K562 (cell line): ENCODE measurements at regions not wholly inside any gene's neighbourhood (a gene's known extent, or its start where the extent isn't known, plus 50 kb on each side); places are given as distances from the start of the nearest gene placed in this dataset.

ENCODE experiments used
- ATAC-seq: fragments of 200-7000 bp; cut with Tn5 transposase; 3 replicates; pipeline ENCODE4 v1.9.1; 2020; ENCODE audit warnings: moderate library complexity
- BruUV-seq: library from RNA; stranded (reverse); fragments of 400-500 nt; replicated peaks from 2 replicates; lab custom pipeline; 2021; lab: Mats Ljungman, UMichigan
- CTCF ChIA-PET: fragments of 300-600 bp; formaldehyde crosslinking; extraction: SDS; loops from one replicate; lab custom pipeline; 2021; ENCODE audit warnings: low intra/inter-chr PET ratio; lab: Yijun Ruan, JAX
- POLR2A ChIA-PET: fragments of 300-600, 350-650 bp; sonication (Branson Sonifier 250); formaldehyde crosslinking; extraction: SDS; loops from one replicate; lab custom pipeline; 2021; ENCODE audit warnings: antibody characterized with exemption, inconsistent platforms; lab: Yijun Ruan, JAX
- DNase-seq, 4 experiments: peaks; one replicate each; pipeline versions ENCODE4 v3.0.0 to v3.0.0-alpha.2; 2011 to 2018; ENCODE audit warnings: low spot score in 3 of 4, mixed read lengths in 3 of 4; ENCODE audit errors: extremely low read depth in 1 of 4
- FAIRE-seq: peaks from 2 replicates; lab custom pipeline; 2011; peaks lifted over from hg19 to GRCh38; lab: Jason Lieb, UNC
- H2AFZ ChIP-seq: 2 replicates; pipeline ENCODE4 v1.6.0; 2011; ENCODE audit warnings: low read depth, low read length, control low read depth, inconsistent platforms
- H3K27ac ChIP-seq: fragments of 200-600 bp; 3 replicates; pipeline ENCODE4 v1.8.0; 2011; ENCODE audit warnings: low read depth, mild to moderate bottlenecking, control low read depth, inconsistent platforms, low read length, moderate library complexity, mixed read lengths; ENCODE audit errors: extremely low read depth
- H3K27me3 ChIP-seq, 2 experiments: fragments of 300-600 bp in 1 of 2; 2 replicates in 1 of 2; 3 replicates in 1 of 2; pipeline versions ENCODE4 v1.6.0 to v1.8.0; 2011; ENCODE audit warnings: inconsistent platforms in 2 of 2, low read length in 2 of 2, mild to moderate bottlenecking in 1 of 2, mixed read lengths in 1 of 2, moderate library complexity in 1 of 2; ENCODE audit not compliant: control insufficient read depth in 2 of 2, insufficient read depth in 2 of 2
- H3K36me3 ChIP-seq: fragments of 300-600 bp; 3 replicates; pipeline ENCODE4 v1.8.0; 2011; ENCODE audit warnings: mild to moderate bottlenecking, low read length, inconsistent platforms; ENCODE audit not compliant: control insufficient read depth, insufficient read depth
- H3K4me1 ChIP-seq, 2 experiments: fragments of 200-600 bp in 1 of 2; replicated peaks in 1 of 2; 2 replicates in 1 of 2; 3 replicates in 1 of 2; pipeline versions ENCODE4 v1.5.1 to v1.8.0; 2011; ENCODE audit warnings: inconsistent platforms in 2 of 2, low read length in 2 of 2, mild to moderate bottlenecking in 1 of 2, mixed read lengths in 1 of 2, moderate library complexity in 1 of 2; ENCODE audit not compliant: control insufficient read depth in 2 of 2, insufficient read depth in 2 of 2
- H3K4me2 ChIP-seq: 2 replicates; pipeline ENCODE4 v1.6.1; 2011; ENCODE audit warnings: low read length, control low read depth, inconsistent platforms, mixed read lengths; ENCODE audit not compliant: insufficient read depth
- H3K4me3 ChIP-seq: fragments of 200-600 bp; sonication (generic), shearing (Covaris generic); 2 replicates; pipeline ENCODE4 v1.5.1; 2016; ENCODE audit warnings: control low read depth, inconsistent platforms
- H3K79me2 ChIP-seq: fragments of 200-600 bp; 3 replicates; pipeline ENCODE4 v1.8.0; 2011; ENCODE audit warnings: low read length, inconsistent platforms; ENCODE audit not compliant: control insufficient read depth, insufficient read depth
- H3K9ac ChIP-seq, 2 experiments: 2 replicates each; pipeline versions ENCODE4 v1.6.0 to v1.6.1; 2011; ENCODE audit warnings: low read depth in 2 of 2, low read length in 2 of 2, control low read depth in 1 of 2, inconsistent platforms in 1 of 2, mild to moderate bottlenecking in 1 of 2, mixed read lengths in 1 of 2; ENCODE audit not compliant: insufficient read depth in 1 of 2
- H3K9me1 ChIP-seq: one replicate; pipeline ENCODE4 v1.6.0; 2011; ENCODE audit warnings: inconsistent platforms, mild to moderate bottlenecking, low read length, moderate library complexity; ENCODE audit not compliant: control insufficient read depth, insufficient read depth
- H3K9me3 ChIP-seq: replicated peaks from 2 replicates; pipeline ENCODE4 v1.5.1; 2011; ENCODE audit warnings: low read depth, low read length, inconsistent platforms; ENCODE audit not compliant: control insufficient read depth, insufficient read depth
- H4K20me1 ChIP-seq: replicated peaks from 2 replicates; pipeline ENCODE4 v1.6.1; 2011; ENCODE audit warnings: low read length, inconsistent platforms, mixed read lengths; ENCODE audit not compliant: control insufficient read depth, insufficient read depth
- CBFA2T2 ChIP-seq: fragments of 450-650 bp; conservative IDR thresholded peaks from 2 replicates; pipeline ENCODE4 v1.6.1; 2017; ENCODE audit warnings: mild to moderate bottlenecking
- CCNT2 ChIP-seq: IDR thresholded peaks from 2 replicates; pipeline ENCODE4 v1.6.1; 2011; ENCODE audit warnings: borderline replicate concordance, low read depth, mild to moderate bottlenecking, moderate library complexity, mixed read lengths, low read length; ENCODE audit not compliant: insufficient read length; ENCODE audit errors: extremely low read depth
- CEBPB ChIP-seq: fragments of 450-650 bp; IDR thresholded peaks from 2 replicates; pipeline ENCODE4 v1.6.1; 2016; ENCODE audit warnings: missing genetic modification characterization, missing compliant biosample characterization
- FOXA3 ChIP-seq, 2 experiments: fragments of 450-650 bp in 1 of 2; sonication (generic) in 1 of 2; formaldehyde crosslinking; IDR thresholded peaks in 1 of 2; conservative IDR thresholded peaks in 1 of 2; 2 replicates each; pipeline versions ENCODE4 v1.4.0 to v1.8.0; 2020 to 2022; ENCODE audit warnings: mild to moderate bottlenecking in 2 of 2, missing genetic modification reagents in 1 of 2
- GATAD2A ChIP-seq: fragments of 450-650 bp; IDR thresholded peaks from 2 replicates; pipeline ENCODE4 v1.6.1; 2017
- HDAC1 ChIP-seq, 2 experiments: fragments of 450-650 bp; IDR thresholded peaks; 2 replicates each; pipeline ENCODE4 v1.6.1; 2016 to 2017; ENCODE audit warnings: inconsistent platforms in 1 of 2, mild to moderate bottlenecking in 1 of 2, moderate library complexity in 1 of 2
- HMGN3 ChIP-seq: IDR thresholded peaks from 2 replicates; pipeline ENCODE4 v1.6.1; 2011; ENCODE audit warnings: borderline replicate concordance, low read depth, mild to moderate bottlenecking, mixed read lengths, low read length; ENCODE audit not compliant: insufficient read length; ENCODE audit errors: extremely low read depth
- KDM1A ChIP-seq, 2 experiments: fragments of 450-650 bp; IDR thresholded peaks; 2 replicates each; pipeline ENCODE4 v1.6.1; 2016; ENCODE audit warnings: mild to moderate bottlenecking in 2 of 2
- MIER1 ChIP-seq: fragments of 450-650 bp; IDR thresholded peaks from 2 replicates; pipeline ENCODE4 v1.6.1; 2016; ENCODE audit warnings: antibody characterized with exemption, mild to moderate bottlenecking, low read depth
- NFE2 ChIP-seq: IDR thresholded peaks from 2 replicates; pipeline ENCODE4 v1.6.1; 2014; ENCODE audit warnings: antibody characterized with exemption, low read depth
- SMARCB1 ChIP-seq: IDR thresholded peaks from 2 replicates; pipeline ENCODE4 v1.6.1; 2011; ENCODE audit warnings: improper control_type of control experiment, low read depth; ENCODE audit not compliant: insufficient read length
- SOX6 ChIP-seq: fragments of 450-650 bp; IDR thresholded peaks from 2 replicates; pipeline ENCODE4 v1.6.1; 2014; ENCODE audit warnings: mild to moderate bottlenecking
- SP1 ChIP-seq: sonication (generic); formaldehyde crosslinking; IDR thresholded peaks from 2 replicates; pipeline ENCODE4 v1.8.1; 2022; ENCODE audit warnings: mild to moderate bottlenecking, missing genetic modification reagents
- TAL1 ChIP-seq: fragments of 450-650 bp; IDR thresholded peaks from 2 replicates; pipeline ENCODE4 v1.6.1; 2016; ENCODE audit warnings: mild to moderate bottlenecking
- TEAD4 ChIP-seq, 2 experiments: sonication (generic) in 1 of 2; formaldehyde crosslinking in 1 of 2; IDR thresholded peaks; 2 replicates each; pipeline versions ENCODE4 v1.6.1 to v1.8.0; 2012 to 2022; ENCODE audit warnings: borderline replicate concordance in 1 of 2, inconsistent platforms in 1 of 2, low read length in 1 of 2, mild to moderate bottlenecking in 1 of 2, missing genetic modification reagents in 1 of 2
- ZC3H4 ChIP-seq: sonication (generic); formaldehyde crosslinking; IDR thresholded peaks from 2 replicates; pipeline ENCODE4 v1.9.0; 2021; ENCODE audit warnings: missing genetic modification reagents, borderline replicate concordance
- ZNF239 ChIP-seq: fragments of 250-450 bp; sonication (Bioruptor Pico); IDR thresholded peaks from 2 replicates; pipeline ENCODE4 v1.4.0; 2020; ENCODE audit warnings: mild to moderate bottlenecking
- ZNF766 ChIP-seq: fragments of 200-800 bp; sonication (Bioruptor generic); conservative IDR thresholded peaks from 2 replicates; pipeline ENCODE4 v1.6.1; 2016; ENCODE audit warnings: missing genetic modification characterization, missing compliant biosample characterization
- whole genome bisulfite sequencing: fragments of 100-300 bp; shearing (Covaris generic); methylation state at CpG from one replicate; pipeline ENCODE4 v1.1.6; 2016; ENCODE audit warnings: low coverage, mixed read lengths; ENCODE audit not compliant: insufficient coverage; ENCODE audit errors: missing lambda C conversion rate; 5-methylcytosine and 5-hydroxymethylcytosine counted together
- in situ Hi-C: fragments of 300-500 bp; cut with MboI; formaldehyde crosslinking; loops from 4 replicates; pipeline ENCODE4 v1.15.0; 2018; ENCODE audit warnings: inconsistent platforms, mixed read lengths
- intact Hi-C: fragments of 100-400 bp; cut with micrococcal nuclease; formaldehyde crosslinking; loops from 2 replicates; pipeline ENCODE4 v1.14.2; 2022
- TF ChIP-seq, protein P1 (sequence below): sonication (generic); formaldehyde crosslinking; IDR thresholded peaks from 2 replicates; pipeline ENCODE4 v1.8.0; 2023; ENCODE audit warnings: mild to moderate bottlenecking, missing genetic modification reagents
- TF ChIP-seq, protein P2 (sequence below): sonication (generic); formaldehyde crosslinking; IDR thresholded peaks from 2 replicates; pipeline ENCODE4 v1.5.0; 2020; ENCODE audit warnings: missing genetic modification reagents

DNA sequence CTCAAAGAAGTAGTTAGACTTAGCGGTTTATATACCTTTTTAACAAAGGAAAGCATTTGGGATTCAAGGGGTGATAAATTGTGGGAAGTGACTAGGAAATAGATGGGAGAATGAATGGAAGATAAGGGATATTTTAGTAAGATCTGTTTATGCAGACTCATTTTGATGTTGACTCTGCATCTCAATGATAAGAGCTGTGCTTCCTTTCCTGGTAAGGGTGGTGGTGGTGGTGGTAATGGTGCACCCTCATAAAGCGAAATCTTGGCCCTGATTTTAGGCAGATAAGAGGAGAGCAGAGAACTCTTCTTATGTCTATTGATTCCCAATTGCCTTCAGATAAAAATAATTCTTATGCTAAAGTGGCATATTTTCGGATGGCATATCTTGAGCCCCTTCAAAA lies 197.1 kb downstream of the SPRY1 start:
- ChIA-PET POLR2A (interaction anchor here (0.5 kb wide), 1 partner anchor 114 kb away, joined by 3 read pairs; no protein-coding TSS in a partner anchor), CTCF (no interaction called here)
- DNase-seq (no peak), ATAC-seq (no peak), FAIRE-seq (no peak)
- no peaks in the 10 kb centered on the region for H3K9me3 ChIP-seq
- H3K27ac ChIP-seq = no peak overlapping the region
- whole genome bisulfite sequencing = 2% methylated on average over 3 of the region's 3 CpGs
- no peaks in the 10 kb centered on the region for H3K79me2 ChIP-seq
- BruUV-seq = no TSS peak
- in situ Hi-C loops = no loop called here
- H4K20me1 ChIP-seq = no peaks in the 10 kb centered on the region
- no peaks in the 10 kb centered on the region for H3K9me1 ChIP-seq
- no peaks in the 10 kb centered on the region for H3K27me3 ChIP-seq
- H3K4me1 ChIP-seq = peaks cover 0 to 8% of the 10 kb centered on the region in 2 experiments; a peak in 2 of 5 replicates
- H3K36me3 ChIP-seq = no peaks in the 10 kb centered on the region
- H2AFZ ChIP-seq = no peak overlapping the region
- intact Hi-C loops = no loop called here
- no peak overlapping the region for H3K4me3 ChIP-seq
- H3K9ac ChIP-seq = no peak overlapping the region
- H3K4me2 ChIP-seq = no peak overlapping the region
- TF ChIP-seq ZC3H4 (CRISPR knock-in tag) (no peak), NFE2 (peak; percentile 49; the same call in 1 of the 2 replicates), CCNT2 (no peak), SP1 (CRISPR knock-in tag) (no peak), FOXA3 (CRISPR knock-in tag; conservative IDR thresholded peaks at IDR 0.05 in 1 of 2, IDR thresholded peaks at IDR 0.05 in 1 of 2) (peak in 1 of 2 experiments; percentile 58; a peak in 2 of 4 replicates), ZNF766 (CRISPR knock-in tag) (0 out of 2 replicates have a peak, but pooled peaks have one; percentile 43), GATAD2A (no peak), TAL1 (peak; percentile 50; the same call in 1 of the 2 replicates), SOX6 (peak; percentile 11; the same call in 1 of the 2 replicates), KDM1A (IDR thresholded peaks at IDR 0.05) (peak; percentile 65 to 71; a peak in 3 of 4 replicates), HDAC1 (IDR thresholded peaks at IDR 0.05) (peak in 1 of 2 experiments; percentile 52; a peak in 2 of 4 replicates), SMARCB1 (no peak), TEAD4 (IDR thresholded peaks at IDR 0.05; ENCODE audit: low read length) (peak; percentile 40; the same call in 1 of the 2 replicates), TEAD4 (CRISPR knock-in tag; IDR thresholded peaks at IDR 0.05; ENCODE audit: borderline replicate concordance) (no peak), CEBPB (tag) (no peak), HMGN3 (no peak), MIER1 (no peak), ZNF239 (CRISPR knock-in tag) (no peak), CBFA2T2 (0 out of 2 replicates have a peak, but pooled peaks have one; percentile 29)
- TF ChIP-seq, protein P1, sequence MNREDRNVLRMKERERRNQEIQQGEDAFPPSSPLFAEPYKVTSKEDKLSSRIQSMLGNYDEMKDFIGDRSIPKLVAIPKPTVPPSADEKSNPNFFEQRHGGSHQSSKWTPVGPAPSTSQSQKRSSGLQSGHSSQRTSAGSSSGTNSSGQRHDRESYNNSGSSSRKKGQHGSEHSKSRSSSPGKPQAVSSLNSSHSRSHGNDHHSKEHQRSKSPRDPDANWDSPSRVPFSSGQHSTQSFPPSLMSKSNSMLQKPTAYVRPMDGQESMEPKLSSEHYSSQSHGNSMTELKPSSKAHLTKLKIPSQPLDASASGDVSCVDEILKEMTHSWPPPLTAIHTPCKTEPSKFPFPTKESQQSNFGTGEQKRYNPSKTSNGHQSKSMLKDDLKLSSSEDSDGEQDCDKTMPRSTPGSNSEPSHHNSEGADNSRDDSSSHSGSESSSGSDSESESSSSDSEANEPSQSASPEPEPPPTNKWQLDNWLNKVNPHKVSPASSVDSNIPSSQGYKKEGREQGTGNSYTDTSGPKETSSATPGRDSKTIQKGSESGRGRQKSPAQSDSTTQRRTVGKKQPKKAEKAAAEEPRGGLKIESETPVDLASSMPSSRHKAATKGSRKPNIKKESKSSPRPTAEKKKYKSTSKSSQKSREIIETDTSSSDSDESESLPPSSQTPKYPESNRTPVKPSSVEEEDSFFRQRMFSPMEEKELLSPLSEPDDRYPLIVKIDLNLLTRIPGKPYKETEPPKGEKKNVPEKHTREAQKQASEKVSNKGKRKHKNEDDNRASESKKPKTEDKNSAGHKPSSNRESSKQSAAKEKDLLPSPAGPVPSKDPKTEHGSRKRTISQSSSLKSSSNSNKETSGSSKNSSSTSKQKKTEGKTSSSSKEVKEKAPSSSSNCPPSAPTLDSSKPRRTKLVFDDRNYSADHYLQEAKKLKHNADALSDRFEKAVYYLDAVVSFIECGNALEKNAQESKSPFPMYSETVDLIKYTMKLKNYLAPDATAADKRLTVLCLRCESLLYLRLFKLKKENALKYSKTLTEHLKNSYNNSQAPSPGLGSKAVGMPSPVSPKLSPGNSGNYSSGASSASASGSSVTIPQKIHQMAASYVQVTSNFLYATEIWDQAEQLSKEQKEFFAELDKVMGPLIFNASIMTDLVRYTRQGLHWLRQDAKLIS (CRISPR knock-in tag) = no peak
- TF ChIP-seq, protein P2, sequence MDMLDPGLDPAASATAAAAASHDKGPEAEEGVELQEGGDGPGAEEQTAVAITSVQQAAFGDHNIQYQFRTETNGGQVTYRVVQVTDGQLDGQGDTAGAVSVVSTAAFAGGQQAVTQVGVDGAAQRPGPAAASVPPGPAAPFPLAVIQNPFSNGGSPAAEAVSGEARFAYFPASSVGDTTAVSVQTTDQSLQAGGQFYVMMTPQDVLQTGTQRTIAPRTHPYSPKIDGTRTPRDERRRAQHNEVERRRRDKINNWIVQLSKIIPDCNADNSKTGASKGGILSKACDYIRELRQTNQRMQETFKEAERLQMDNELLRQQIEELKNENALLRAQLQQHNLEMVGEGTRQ (CRISPR knock-in tag) = no peak
